Naive thymus-derived CD4-positive, alpha-beta T cell (primary cell): ENCODE measurements at regions not wholly inside any gene's neighbourhood (a gene's known extent, or its start where the extent isn't known, plus 50 kb on each side); places are given as distances from the start of the nearest gene placed in this dataset.

Experiments
- ATAC-seq: fragments of 150-1000 bp; cut with Tn5 transposase; 2 replicates; pipeline ENCODE4 v1.10.0; 2021; ENCODE audit warnings: mild to moderate bottlenecking, moderate library complexity
- CTCF ChIA-PET: fragments of 350-600 bp; sonication (Branson Sonifier 250); formaldehyde crosslinking; loops from one replicate; lab custom pipeline; 2021; ENCODE audit warnings: antibody characterized with exemption; lab: Charles Lee
- POLR2A ChIA-PET: fragments of 350-600 bp; sonication (Branson Sonifier 250); formaldehyde crosslinking; loops from one replicate; lab custom pipeline; 2021; ENCODE audit warnings: antibody characterized with exemption, inconsistent platforms; lab: Charles Lee
- DNase-seq, 9 donors: peaks; one replicate each; pipeline versions ENCODE4 v3.0.0 to v3.0.0-alpha.2; 2020 to 2022; ENCODE audit warnings: mixed read lengths in 1 of 9
- H3K27ac ChIP-seq: one replicate; pipeline ENCODE4 v1.7.0; 2013; ENCODE audit warnings: mild to moderate bottlenecking, low read depth, low read length, moderate library complexity
- H3K27me3 ChIP-seq, 2 donors: one replicate each; pipeline ENCODE4 v1.7.0; 2013; ENCODE audit warnings: low read length in 2 of 2, mild to moderate bottlenecking in 2 of 2, moderate library complexity in 2 of 2; ENCODE audit not compliant: control insufficient read depth in 2 of 2, insufficient read depth in 2 of 2
- H3K36me3 ChIP-seq, 3 experiments: 1 replicate in 2 of 3; 2 replicates in 1 of 3; pipeline ENCODE4 v1.7.0; 2013; ENCODE audit warnings: low read length in 3 of 3, mild to moderate bottlenecking in 3 of 3, moderate library complexity in 1 of 3; ENCODE audit not compliant: insufficient read depth in 3 of 3, control insufficient read depth in 2 of 3
- H3K4me1 ChIP-seq, 2 donors: one replicate each; pipeline ENCODE4 v1.7.0; 2013; ENCODE audit warnings: low read length in 2 of 2, mild to moderate bottlenecking in 2 of 2, moderate library complexity in 1 of 2; ENCODE audit not compliant: control insufficient read depth in 2 of 2, insufficient read depth in 2 of 2
- H3K4me3 ChIP-seq: 2 replicates; pipeline ENCODE4 v1.7.0; 2013; ENCODE audit warnings: mild to moderate bottlenecking, low read length
- H3K9me3 ChIP-seq, 3 experiments: 1 replicate in 2 of 3; 2 replicates in 1 of 3; pipeline ENCODE4 v1.7.0; 2013; ENCODE audit warnings: low read length in 3 of 3; ENCODE audit not compliant: control insufficient read depth in 2 of 3
- H3K27ac Mint-ChIP-seq, 9 donors: one replicate each; pipeline ENCODE4 v1.8.0; 2020 to 2022; ENCODE audit warnings: mixed read lengths in 9 of 9, mild to moderate bottlenecking in 8 of 9, moderate library complexity in 5 of 9, inconsistent platforms in 2 of 9
- H3K27me3 Mint-ChIP-seq, 5 donors: one replicate each; pipeline ENCODE4 v1.8.0; 2021 to 2022; ENCODE audit warnings: mixed read lengths in 5 of 5, mild to moderate bottlenecking in 1 of 5
- H3K36me3 Mint-ChIP-seq, 5 donors: one replicate each; pipeline ENCODE4 v1.8.0; 2020 to 2022; ENCODE audit warnings: mixed read lengths in 5 of 5, mild to moderate bottlenecking in 3 of 5, inconsistent platforms in 1 of 5
- H3K4me1 Mint-ChIP-seq, 7 donors: one replicate each; pipeline ENCODE4 v1.8.0; 2020 to 2022; ENCODE audit warnings: mixed read lengths in 7 of 7, mild to moderate bottlenecking in 3 of 7, inconsistent platforms in 1 of 7
- H3K4me3 Mint-ChIP-seq, 10 donors: one replicate each; pipeline ENCODE4 v1.8.0; 2020 to 2022; ENCODE audit warnings: mild to moderate bottlenecking in 10 of 10, mixed read lengths in 10 of 10, moderate library complexity in 6 of 10, inconsistent platforms in 2 of 10
- H3K9me3 Mint-ChIP-seq, 11 donors: one replicate each; pipeline ENCODE4 v1.8.0; 2020 to 2022; ENCODE audit warnings: mixed read lengths in 11 of 11, mild to moderate bottlenecking in 4 of 11, inconsistent platforms in 1 of 11, moderate library complexity in 1 of 11
- intact Hi-C, 2 donors: fragments of 100-400 bp; cut with micrococcal nuclease; formaldehyde crosslinking; loops; one replicate each; pipeline ENCODE4 v1.15.1; 2023

- H3K36me3 Mint-ChIP-seq: no peaks in the 10 kb centered on the region
- peaks cover 0 to 16% (median 7%) of the 10 kb centered on the region in 11 donors for H3K9me3 Mint-ChIP-seq
- intact Hi-C loops: no loop called here
- H3K27me3 Mint-ChIP-seq: no peaks in the 10 kb centered on the region
- H3K4me1 ChIP-seq: no peaks in the 10 kb centered on the region
- H3K36me3 ChIP-seq: no peaks in the 10 kb centered on the region
- ChIA-PET POLR2A (no interaction called here), CTCF (no interaction called here)
- ATAC-seq: no peak
- H3K4me3 ChIP-seq: no peak overlapping the region
- H3K27me3 ChIP-seq: no peaks in the 10 kb centered on the region
- H3K27ac ChIP-seq: no peak overlapping the region
- no peak for DNase-seq
- H3K27ac Mint-ChIP-seq: no peak overlapping the region
- H3K9me3 ChIP-seq: no peaks in the 10 kb centered on the region
- H3K4me3 Mint-ChIP-seq: no peak overlapping the region
- no peaks in the 10 kb centered on the region for H3K4me1 Mint-ChIP-seq
Measured at GRCh38 chr9:108014353-108014752, 524.8 kb upstream of the KLF4 start.

- Mint-ChIP-seq H3K36me3 (no peaks in the 10 kb centered on the region), H3K4me1 (no peaks in the 10 kb centered on the region), H3K4me3 (no peak overlapping the region), H3K9me3 (peaks cover 0 to 13% (median 7%) of the 10 kb centered on the region in 11 donors), H3K27me3 (no peaks in the 10 kb centered on the region), H3K27ac (no peak overlapping the region)
- Histone ChIP-seq H3K36me3 (no peaks in the 10 kb centered on the region), H3K4me3 (no peak overlapping the region), H3K27ac (no peak overlapping the region), H3K27me3 (no peaks in the 10 kb centered on the region), H3K9me3 (no peaks in the 10 kb centered on the region), H3K4me1 (no peaks in the 10 kb centered on the region)
- ATAC-seq (no peak), DNase-seq (no peak)
- CTCF ChIA-PET: interaction anchor here (0.6 kb wide), 1 partner anchor 103 kb away, joined by 3 read pairs; no protein-coding TSS in a partner anchor
- POLR2A ChIA-PET: no interaction called here
- intact Hi-C loops: no loop called here
Measured at GRCh38 chr9:108012886-108013665, 523.5 kb upstream of the KLF4 start.

GRCh38 chr9:108012405-108012804 lies 522.8 kb upstream of the KLF4 start:
- Histone ChIP-seq H3K9me3 (no peaks in the 10 kb centered on the region), H3K27me3 (no peaks in the 10 kb centered on the region), H3K27ac (no peak overlapping the region), H3K36me3 (no peaks in the 10 kb centered on the region), H3K4me3 (no peak overlapping the region), H3K4me1 (no peaks in the 10 kb centered on the region)
- ATAC-seq: no peak
- no peak overlapping the region for H3K4me3 Mint-ChIP-seq
- no peaks in the 10 kb centered on the region for H3K4me1 Mint-ChIP-seq
- ChIA-PET POLR2A (no interaction called here), CTCF (no interaction called here)
- H3K27me3 Mint-ChIP-seq: no peaks in the 10 kb centered on the region
- no peak for DNase-seq
- H3K36me3 Mint-ChIP-seq: no peaks in the 10 kb centered on the region
- intact Hi-C loops: no loop called here
- peaks cover 0 to 17% (median 5%) of the 10 kb centered on the region in 11 donors for H3K9me3 Mint-ChIP-seq
- H3K27ac Mint-ChIP-seq: no peak overlapping the region

- no peak overlapping the region for H3K4me3 Mint-ChIP-seq
- no peak overlapping the region for H3K4me3 ChIP-seq
- ChIA-PET POLR2A (no interaction called here), CTCF (no interaction called here)
- H3K27ac Mint-ChIP-seq: no peak overlapping the region
- no peak for ATAC-seq
- intact Hi-C loops: no loop called here
- H3K36me3 Mint-ChIP-seq: peaks cover 0 to 4% (median 0%) of the 10 kb centered on the region in 5 donors
- H3K27ac ChIP-seq: no peak overlapping the region
- no peaks in the 10 kb centered on the region for H3K4me1 ChIP-seq
- H3K9me3 Mint-ChIP-seq: peaks cover 0 to 11% (median 5%) of the 10 kb centered on the region in 11 donors
- peaks cover 0 to 2% (median 0%) of the 10 kb centered on the region in 7 donors for H3K4me1 Mint-ChIP-seq
- H3K9me3 ChIP-seq: no peaks in the 10 kb centered on the region
- peaks cover 0 to 13% (median 7%) of the 10 kb centered on the region in 5 donors for H3K27me3 Mint-ChIP-seq
- no peaks in the 10 kb centered on the region for H3K36me3 ChIP-seq
- no peaks in the 10 kb centered on the region for H3K27me3 ChIP-seq
- DNase-seq: no peak
Measured at GRCh38 chr9:108003526-108003925, 514.0 kb upstream of the KLF4 start.

- H3K36me3 ChIP-seq: no peaks in the 10 kb centered on the region
- H3K4me3 ChIP-seq: no peak overlapping the region
- H3K9me3 Mint-ChIP-seq: peaks cover 0 to 6% (median 4%) of the 10 kb centered on the region in 11 donors
- ChIA-PET POLR2A (no interaction called here), CTCF (no interaction called here)
- peaks cover 0 to 2% (median 0%) of the 10 kb centered on the region in 7 donors for H3K4me1 Mint-ChIP-seq
- no peak for DNase-seq
- H3K36me3 Mint-ChIP-seq: peaks cover 0 to 4% (median 0%) of the 10 kb centered on the region in 5 donors
- H3K27ac ChIP-seq: no peak overlapping the region
- H3K4me3 Mint-ChIP-seq: no peak overlapping the region
- H3K27me3 Mint-ChIP-seq: peaks cover 0 to 13% (median 7%) of the 10 kb centered on the region in 5 donors
- peak; percentile 62 for ATAC-seq
- H3K4me1 ChIP-seq: no peaks in the 10 kb centered on the region
- no peak overlapping the region for H3K27ac Mint-ChIP-seq
- intact Hi-C loops: no loop called here
- H3K9me3 ChIP-seq: no peaks in the 10 kb centered on the region
- H3K27me3 ChIP-seq: no peaks in the 10 kb centered on the region
Measured at GRCh38 chr9:108002371-108002956, 512.9 kb upstream of the KLF4 start.

- H3K4me3 Mint-ChIP-seq: no peak overlapping the region
- Histone ChIP-seq H3K9me3 (no peaks in the 10 kb centered on the region), H3K4me3 (no peak overlapping the region), H3K27me3 (no peaks in the 10 kb centered on the region), H3K36me3 (no peaks in the 10 kb centered on the region), H3K4me1 (no peaks in the 10 kb centered on the region), H3K27ac (no peak overlapping the region)
- ATAC-seq: no peak
- ChIA-PET POLR2A (no interaction called here), CTCF (no interaction called here)
- peaks cover 0 to 13% (median 7%) of the 10 kb centered on the region in 5 donors for H3K27me3 Mint-ChIP-seq
- no peak overlapping the region for H3K27ac Mint-ChIP-seq
- H3K9me3 Mint-ChIP-seq: peaks cover 0 to 6% (median 4%) of the 10 kb centered on the region in 11 donors
- H3K36me3 Mint-ChIP-seq: peaks cover 0 to 4% (median 0%) of the 10 kb centered on the region in 5 donors
- intact Hi-C loops: no loop called here
- peaks cover 0 to 2% (median 0%) of the 10 kb centered on the region in 7 donors for H3K4me1 Mint-ChIP-seq
- no peak for DNase-seq
Measured at GRCh38 chr9:108001237-108001636, 511.7 kb upstream of the KLF4 start.
